ENCODE measurements at regions not wholly inside any gene's neighbourhood (a gene's known extent, or its start where the extent isn't known, plus 50 kb on each side); places are given as distances from the start of the nearest gene placed in this dataset.
"Not testable (repeated sequence)": the region's sequence is repeated elsewhere in the genome, so short reads cannot be mapped to it uniquely, and the experiment has no call there.

- Histone ChIP-seq H3K9me3 (replicated peaks) (no peaks in the 10 kb centered on the region), H3K4me3 (no peak overlapping the region), H3K27me3 (ENCODE audit: low read depth) (no peaks in the 10 kb centered on the region), H3K36me3 (no peaks in the 10 kb centered on the region), H3K4me1 (no peaks in the 10 kb centered on the region), H3K27ac (replicated peaks) (no peak overlapping the region)
- intact Hi-C loops (cut with micrococcal nuclease), result no loop called here
- DNase-seq, result no peak
- TF ChIP-seq CTCF (IDR thresholded peaks at IDR 0.05; ENCODE audit: borderline replicate concordance), result no peak
Measured at GRCh38 chr4:132809298-132810032, 339.6 kb upstream of the PCDH10 start.

- H3K4me1 ChIP-seq; H3K4me3 ChIP-seq; DNase-seq; H3K36me3 ChIP-seq; H3K27ac ChIP-seq (replicated peaks); intact Hi-C loops (cut with micrococcal nuclease); H3K27me3 ChIP-seq (ENCODE audit: low read depth); H3K9me3 ChIP-seq (replicated peaks): not testable (repeated sequence)
Measured at GRCh38 chr4:132813061-132813460, 336.0 kb upstream of the PCDH10 start.

GRCh38 chr4:132818091-132818490 is 331.0 kb upstream of the PCDH10 start:
- no peak for DNase-seq
- Histone ChIP-seq H3K27ac (replicated peaks) (no peak overlapping the region), H3K9me3 (replicated peaks) (peaks cover 6% of the 10 kb centered on the region), H3K36me3 (no peaks in the 10 kb centered on the region), H3K4me3 (no peak overlapping the region), H3K27me3 (ENCODE audit: low read depth) (no peaks in the 10 kb centered on the region), H3K4me1 (no peaks in the 10 kb centered on the region)
- intact Hi-C loops (cut with micrococcal nuclease), result no loop called here
- TF ChIP-seq CTCF (IDR thresholded peaks at IDR 0.05; ENCODE audit: borderline replicate concordance), result no peak

- no peaks in the 10 kb centered on the region for H3K27me3 ChIP-seq (ENCODE audit: low read depth)
- no peak for TF ChIP-seq CTCF (IDR thresholded peaks at IDR 0.05; ENCODE audit: borderline replicate concordance)
- DNase-seq, result no peak
- H3K36me3 ChIP-seq, result no peaks in the 10 kb centered on the region
- no peaks in the 10 kb centered on the region for H3K4me1 ChIP-seq
- peaks cover 6% of the 10 kb centered on the region for H3K9me3 ChIP-seq (replicated peaks)
- intact Hi-C loops (cut with micrococcal nuclease), result no loop called here
- no peak overlapping the region for H3K4me3 ChIP-seq
- H3K27ac ChIP-seq (replicated peaks), result no peak overlapping the region
Measured at GRCh38 chr4:132823419-132823818, 325.7 kb upstream of the PCDH10 start.

GRCh38 chr4:132824761-132825160 is 324.3 kb upstream of the PCDH10 start:
- no peaks in the 10 kb centered on the region for H3K4me1 ChIP-seq
- no peak overlapping the region for H3K4me3 ChIP-seq
- H3K36me3 ChIP-seq, result no peaks in the 10 kb centered on the region
- no peak overlapping the region for H3K27ac ChIP-seq (replicated peaks)
- no peaks in the 10 kb centered on the region for H3K27me3 ChIP-seq (ENCODE audit: low read depth)
- no peak for TF ChIP-seq CTCF (IDR thresholded peaks at IDR 0.05; ENCODE audit: borderline replicate concordance)
- DNase-seq, result no peak
- peaks cover 6% of the 10 kb centered on the region for H3K9me3 ChIP-seq (replicated peaks)
- intact Hi-C loops (cut with micrococcal nuclease), result no loop called here

- no peaks in the 10 kb centered on the region for H3K4me1 ChIP-seq
- intact Hi-C loops (cut with micrococcal nuclease), result no loop called here
- H3K4me3 ChIP-seq, result no peak overlapping the region
- DNase-seq, result no peak
- TF ChIP-seq CTCF (IDR thresholded peaks at IDR 0.05; ENCODE audit: borderline replicate concordance), result no peak
- H3K27ac ChIP-seq (replicated peaks), result no peak overlapping the region
- no peaks in the 10 kb centered on the region for H3K9me3 ChIP-seq (replicated peaks)
- no peaks in the 10 kb centered on the region for H3K27me3 ChIP-seq (ENCODE audit: low read depth)
- H3K36me3 ChIP-seq, result no peaks in the 10 kb centered on the region
Measured at GRCh38 chr4:132827522-132827921, 321.6 kb upstream of the PCDH10 start.

All from left ventricle myocardium inferior (tissue), 1 donor.